Left cardiac atrium (tissue), 4 donors: ENCODE measurements at regions not wholly inside any gene's neighbourhood (a gene's known extent, or its start where the extent isn't known, plus 50 kb on each side); places are given as distances from the start of the nearest gene placed in this dataset.

Experiments
- ATAC-seq, 2 donors: fragments of 200-7000 bp; cut with Tn5 transposase; one replicate each; pipeline ENCODE4 v1.9.1; 2020; ENCODE audit warnings: mild to moderate bottlenecking in 2 of 2, moderate library complexity in 2 of 2
- DNase-seq: peaks from one replicate; pipeline ENCODE4 v3.0.0-alpha.2; 2020
- intact Hi-C, 2 donors: fragments of 100-400 bp; cut with DNase I; formaldehyde crosslinking; loops; one replicate each; pipeline versions ENCODE4 v1.14.1 to v1.15.1; 2022 to 2023
- donor health status: DM: no; HTN: yes; CAD: no.
- donor health status: DM: no; HTN: yes; CAD: no; lungs with severe emphysema.
- donor health status: DM: yes; HTN: yes; CAD: no.
- donor health status: Dilated cardiomyopathy.

DNA sequence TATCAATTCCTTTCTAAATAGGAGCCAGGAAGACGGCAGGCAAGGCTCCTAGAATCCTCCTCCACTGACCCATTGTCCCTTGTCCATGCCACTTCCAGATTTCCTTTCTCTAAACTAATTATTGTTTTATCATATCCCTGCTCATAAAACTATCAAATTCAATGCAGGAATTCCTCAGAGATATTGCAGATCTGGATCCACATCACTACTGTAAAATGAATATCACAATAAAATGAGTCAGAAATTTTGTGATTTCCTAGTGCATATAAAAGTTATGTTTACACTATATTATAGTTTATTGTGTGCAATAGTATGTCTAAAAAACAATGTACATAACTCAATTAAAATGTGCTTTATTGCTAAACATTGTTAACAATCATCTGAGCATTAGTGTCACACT, 498.7 kb upstream of the NEGR1 start:
- ATAC-seq (no peak), DNase-seq (no peak)
- intact Hi-C loops: no loop called here

DNA sequence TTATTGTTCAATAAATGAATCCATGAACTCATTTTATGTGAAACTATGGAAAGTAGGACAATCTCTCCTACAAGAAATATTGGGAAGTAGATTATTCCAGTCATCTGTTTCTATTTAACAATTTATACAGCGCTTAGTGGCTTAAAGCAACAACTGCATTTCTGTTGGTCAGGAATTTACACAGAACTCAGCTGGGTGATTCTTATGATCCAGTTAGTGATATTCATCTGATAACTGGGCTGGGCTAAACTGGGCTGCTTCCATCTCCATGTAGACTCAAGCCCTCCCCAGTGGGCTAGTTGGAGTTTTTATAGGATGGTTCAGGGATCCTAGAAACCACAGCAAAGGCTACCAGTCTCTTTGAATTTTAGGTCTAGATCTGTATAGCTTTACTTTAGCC, 497.9 kb upstream of the NEGR1 start:
- DNase-seq (no peak), ATAC-seq (no peak)
- intact Hi-C loops: no loop called here

DNA sequence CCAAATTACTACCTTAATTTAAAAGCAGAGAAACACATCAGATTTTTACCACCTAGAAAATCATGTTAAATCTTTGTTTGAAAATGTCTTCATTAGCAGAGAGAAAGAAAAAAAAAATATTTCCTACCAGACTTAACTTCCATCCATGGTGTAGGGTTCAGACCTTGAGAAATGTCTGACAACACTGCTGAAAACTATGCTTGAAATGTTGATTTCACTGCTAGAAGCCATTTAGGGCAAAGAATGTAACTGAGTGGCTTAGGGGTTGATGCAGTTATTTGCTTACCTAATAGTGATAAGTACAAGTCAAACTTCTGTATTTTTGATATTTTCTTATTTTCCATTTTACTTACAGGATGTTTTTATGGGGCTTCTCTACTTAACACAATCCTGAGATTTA, 495.6 kb upstream of the NEGR1 start:
- DNase-seq (no peak), ATAC-seq (no peak)
- intact Hi-C loops: no loop called here

DNA sequence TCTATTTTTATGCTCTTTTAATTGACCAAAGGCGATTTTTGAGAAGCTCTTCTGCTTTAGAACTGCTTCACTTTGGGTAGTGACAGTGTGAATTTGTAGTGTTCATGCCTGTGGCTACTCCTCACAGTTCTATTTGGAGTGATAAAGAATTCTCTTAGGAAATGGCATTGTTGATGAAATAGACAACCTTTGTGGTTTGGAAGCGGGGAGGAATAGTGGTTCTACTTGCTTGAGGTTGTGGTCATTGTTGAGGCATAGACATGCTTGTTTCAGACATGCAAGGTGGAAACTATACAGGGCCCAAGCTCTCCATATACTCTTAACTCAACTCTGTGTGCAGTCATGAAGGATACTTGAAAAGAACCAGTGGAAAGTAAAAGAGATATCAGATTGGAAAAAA, 481.1 kb upstream of the NEGR1 start:
- intact Hi-C loops: no loop called here
- DNase-seq: no peak
- ATAC-seq: no peak

DNA sequence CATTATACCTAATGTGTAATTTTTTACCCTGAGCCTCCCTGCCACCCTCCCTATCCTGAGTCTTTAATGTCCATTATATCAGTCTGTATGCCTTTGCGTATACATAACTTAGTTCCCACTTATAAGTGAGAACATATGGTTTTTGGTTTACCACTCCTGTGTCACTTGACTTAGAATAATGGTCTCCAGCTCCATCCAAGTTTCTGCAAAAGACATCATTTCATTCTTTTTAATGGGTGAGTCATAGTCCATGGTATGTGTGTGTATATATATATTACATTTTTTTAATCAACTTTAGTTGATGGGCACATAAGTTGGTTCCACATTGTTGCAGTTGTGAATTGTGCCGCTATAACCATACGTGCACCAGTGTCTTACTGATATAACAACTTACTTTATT, 477.1 kb upstream of the NEGR1 start:
- ATAC-seq (no peak), DNase-seq (no peak)
- intact Hi-C loops: no loop called here

DNA sequence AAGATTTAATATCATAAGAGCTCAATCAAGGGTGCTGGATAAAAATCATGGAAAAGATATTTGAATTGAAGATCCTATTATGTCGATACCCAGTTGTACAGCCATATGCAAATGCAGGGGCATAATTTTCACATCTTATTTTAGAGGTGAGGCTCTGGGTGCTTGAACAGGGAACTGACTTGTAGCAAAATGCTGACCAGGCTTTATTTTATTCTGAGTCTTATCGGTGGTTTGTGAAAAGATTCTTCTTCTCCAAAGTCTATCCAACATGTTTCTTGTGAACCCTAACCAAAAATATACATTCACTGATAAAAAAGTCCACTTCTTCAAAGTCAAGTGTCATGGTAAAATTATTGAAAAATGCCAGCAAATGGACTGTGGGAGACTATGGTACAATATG, 475.5 kb upstream of the NEGR1 start:
- ATAC-seq (no peak), DNase-seq (no peak)
- intact Hi-C loops: no loop called here

DNA sequence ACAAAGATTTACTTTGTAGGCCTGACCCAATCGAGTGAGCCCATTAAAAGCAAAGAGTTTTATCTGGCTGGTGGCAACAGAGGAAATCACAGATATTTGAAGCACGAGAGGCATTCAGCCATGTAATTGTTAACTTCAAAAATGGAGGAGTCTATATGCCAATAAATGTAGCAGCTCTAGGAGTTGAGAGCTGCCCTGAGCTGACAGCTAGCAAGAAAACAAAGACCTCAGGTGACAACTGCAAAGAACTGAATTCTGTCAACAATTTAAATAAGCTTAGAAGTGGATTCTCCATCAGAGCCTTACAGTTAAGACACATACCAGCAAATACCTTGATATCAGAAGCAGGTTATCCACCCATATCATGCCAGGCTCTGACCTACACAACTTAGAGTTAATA, 463.1 kb upstream of the NEGR1 start:
- no peak for ATAC-seq
- DNase-seq: no peak
- intact Hi-C loops: no loop called here

DNA sequence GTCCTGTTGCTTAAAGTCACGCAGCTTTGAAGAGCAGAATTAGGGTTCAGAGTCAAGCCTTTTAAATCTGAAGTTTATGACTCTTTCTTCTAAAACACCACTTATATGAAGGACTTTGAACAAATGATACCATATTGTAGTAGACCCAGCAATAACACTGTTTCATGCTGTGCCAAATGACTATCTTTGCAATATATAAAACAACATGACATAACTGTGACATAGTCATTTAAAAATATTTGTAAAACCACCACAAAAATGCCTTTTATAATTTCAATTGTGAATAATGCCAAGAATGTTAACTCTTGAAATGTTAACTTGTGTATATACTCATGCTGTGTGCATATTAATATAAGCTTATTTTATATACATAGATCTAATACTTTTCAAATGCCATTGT, 452.1 kb upstream of the NEGR1 start:
- ATAC-seq (no peak), DNase-seq (no peak)
- intact Hi-C loops: no loop called here

DNA sequence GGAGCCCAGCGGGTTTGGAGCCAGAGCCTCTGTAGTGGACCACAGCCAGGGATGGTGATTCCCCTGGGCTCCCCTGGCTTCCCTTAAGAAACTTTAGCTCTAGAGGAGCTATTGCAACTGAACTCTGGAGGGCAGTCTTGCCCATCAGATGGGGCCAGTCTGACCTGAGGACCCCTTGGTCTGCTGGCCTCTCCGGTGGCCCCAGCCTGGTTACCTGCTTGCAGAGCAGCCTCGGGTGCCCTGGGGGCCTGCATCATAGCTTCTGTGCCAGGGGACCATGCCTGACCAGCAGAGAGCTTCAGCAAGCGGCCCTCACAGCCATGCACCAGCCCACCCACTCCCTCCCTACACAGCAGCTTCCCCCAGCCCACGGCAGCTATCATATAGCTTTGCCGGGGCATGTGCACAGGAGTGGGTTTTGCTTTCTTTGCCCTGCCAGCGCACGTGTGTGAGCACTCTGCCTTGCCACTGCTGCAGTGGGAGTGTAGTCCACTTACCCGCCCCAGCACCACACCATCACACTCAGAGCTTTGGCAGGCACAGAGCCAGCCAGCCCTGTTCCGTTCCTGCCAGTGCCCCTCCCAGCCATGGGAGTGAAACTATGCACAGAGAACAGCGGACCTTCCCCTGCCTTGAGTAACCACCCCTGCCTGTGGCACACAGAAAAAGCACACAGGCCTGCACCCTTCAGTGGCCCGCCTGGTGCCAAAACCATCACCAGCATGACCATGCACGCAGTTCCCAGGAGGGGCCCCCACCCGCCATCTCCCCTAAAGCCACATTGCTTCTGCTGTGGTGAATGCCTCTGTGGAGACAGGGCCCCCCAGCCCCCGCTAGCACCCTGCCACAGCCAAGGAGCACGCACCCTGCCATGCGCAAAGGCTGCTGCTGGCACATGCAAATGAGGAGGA, 442.9 kb upstream of the NEGR1 start:
- no peak for ATAC-seq
- DNase-seq: peak; percentile 6
- intact Hi-C loops: no loop called here

DNA sequence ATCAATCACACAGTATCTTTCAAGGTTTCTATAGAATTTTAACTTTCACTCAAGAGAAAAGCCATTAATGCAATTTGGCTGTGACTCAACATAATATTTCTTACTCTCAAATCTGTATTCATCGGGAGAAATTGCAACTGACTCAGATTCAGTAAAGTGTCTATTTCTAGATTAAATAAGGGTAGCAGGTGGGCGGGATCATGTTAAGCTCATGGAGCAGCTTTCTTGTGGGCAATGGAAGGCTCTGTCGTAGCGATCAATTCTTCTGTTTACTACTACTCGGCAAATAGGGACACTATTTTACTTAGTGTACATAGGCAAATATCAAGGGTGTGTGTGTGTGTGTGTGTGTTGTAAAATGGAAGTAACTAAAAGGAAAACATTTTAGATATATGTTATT, 423.6 kb upstream of the NEGR1 start:
- no peak for DNase-seq
- ATAC-seq: no peak
- intact Hi-C loops: no loop called here

DNA sequence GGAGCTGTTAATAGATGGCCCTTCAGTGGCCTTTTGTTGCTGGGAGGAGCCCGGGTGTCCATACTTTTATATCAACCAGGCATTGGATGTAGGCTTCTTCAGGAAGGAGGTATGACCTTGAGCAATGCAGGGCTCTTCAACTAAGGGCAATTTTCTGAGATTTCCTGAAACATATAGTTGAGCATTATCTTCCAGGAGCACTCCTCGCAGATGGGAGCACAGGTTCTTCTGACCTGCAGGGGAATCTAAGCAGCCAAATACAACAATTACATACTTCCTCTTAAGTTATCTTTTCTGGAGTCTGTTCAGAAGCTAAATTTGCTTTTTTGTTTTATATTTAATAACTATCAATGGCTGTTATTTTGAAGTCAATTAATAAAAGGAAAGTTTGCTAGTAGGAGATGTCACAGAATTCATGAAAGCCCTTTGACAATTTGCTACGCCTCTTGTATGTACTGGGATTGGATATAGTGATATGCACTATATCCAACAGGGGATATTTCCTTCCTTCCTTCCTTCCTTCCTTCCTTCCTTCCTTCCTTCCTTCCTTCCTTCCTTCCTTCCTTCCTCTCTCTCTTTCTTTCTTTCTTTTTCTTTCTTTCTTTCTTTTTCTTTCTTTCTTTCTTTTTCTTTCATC, 422.6 kb upstream of the NEGR1 start:
- no peak for DNase-seq
- intact Hi-C loops: no loop called here
- no peak for ATAC-seq

DNA sequence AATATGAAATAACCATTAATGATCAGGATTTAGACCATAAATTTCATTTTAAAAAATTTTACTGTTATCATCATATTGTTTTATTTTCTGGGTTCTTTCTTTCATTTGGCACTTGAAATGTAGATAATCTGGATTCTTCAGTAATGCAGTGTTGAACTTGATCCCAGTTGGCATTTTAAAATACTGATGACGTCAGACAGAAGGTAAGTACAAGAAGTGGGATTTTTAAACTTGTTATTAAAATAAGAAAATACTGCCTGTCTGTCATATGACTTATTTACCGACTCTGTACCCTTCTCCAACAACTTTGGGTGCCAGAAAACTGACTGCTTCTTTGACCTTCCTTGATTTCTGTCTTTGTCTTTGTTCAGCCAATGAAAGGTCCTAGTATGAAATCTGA, 415.1 kb upstream of the NEGR1 start:
- intact Hi-C loops: no loop called here
- ATAC-seq: no peak

DNA sequence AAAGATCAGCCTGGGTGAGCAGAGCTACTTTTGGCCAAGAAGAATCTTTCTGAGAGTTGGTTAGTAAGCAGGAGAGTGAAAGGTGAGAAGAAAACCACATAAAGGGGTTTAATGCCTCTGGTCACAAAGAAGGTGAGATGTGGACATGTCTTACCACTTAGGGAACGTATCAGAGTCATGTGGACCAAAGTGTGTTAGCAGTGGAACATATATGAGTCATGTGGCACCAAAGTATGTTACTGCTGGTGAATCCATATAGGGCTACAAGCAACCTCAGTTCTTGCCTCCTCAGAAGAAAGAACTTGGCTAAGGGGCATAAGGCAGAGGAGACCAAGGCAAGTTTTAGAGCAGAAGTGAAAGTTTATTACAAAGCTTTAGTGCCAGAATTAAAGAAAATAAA, 411.6 kb upstream of the NEGR1 start:
- intact Hi-C loops: no loop called here
- ATAC-seq (no peak), DNase-seq (no peak)

More for the DNA sequence above, 415.1 kb upstream of the NEGR1 start:
- DNase-seq: no peak

DNA sequence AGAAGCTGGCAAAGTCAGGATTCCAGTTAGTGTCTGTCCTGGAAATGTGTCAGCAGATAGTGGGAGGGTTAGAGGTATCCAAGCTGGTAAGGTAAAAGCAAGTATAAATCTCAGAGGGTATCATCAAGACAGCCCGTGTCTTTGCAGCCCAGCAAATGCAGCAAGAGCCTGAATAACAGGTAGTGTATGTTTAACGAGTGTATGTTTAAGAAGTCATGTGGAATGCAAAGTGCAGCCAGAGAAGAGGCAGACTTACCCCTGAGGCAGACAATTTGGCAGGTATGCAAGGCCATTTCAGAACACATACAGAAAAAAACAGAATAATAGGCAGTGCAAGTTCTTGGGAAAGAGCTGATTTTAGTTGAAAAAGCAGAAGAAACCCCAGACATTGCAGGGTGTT, 411.0 kb upstream of the NEGR1 start:
- intact Hi-C loops: no loop called here
- no peak for ATAC-seq
- no peak for DNase-seq

DNA sequence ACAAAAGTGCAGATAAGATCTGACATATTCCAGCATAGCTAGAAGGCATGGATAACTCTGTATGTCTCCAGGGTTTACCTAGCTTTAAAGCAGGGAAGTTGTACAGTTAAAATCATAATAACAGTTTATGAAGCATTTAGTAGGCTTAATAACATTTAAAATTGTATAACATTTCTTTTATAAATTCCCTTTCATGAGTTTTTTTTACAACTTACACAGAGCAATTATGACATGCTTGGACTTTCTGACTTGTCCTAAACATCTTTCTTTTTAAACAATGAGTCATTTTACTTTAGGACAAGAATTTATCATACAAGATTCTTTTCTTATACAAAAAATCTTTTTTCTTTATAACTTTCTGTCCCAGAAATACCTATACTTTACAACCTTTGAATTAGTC, 408.5 kb upstream of the NEGR1 start:
- no peak for ATAC-seq
- no peak for DNase-seq
- intact Hi-C loops: no loop called here

DNA sequence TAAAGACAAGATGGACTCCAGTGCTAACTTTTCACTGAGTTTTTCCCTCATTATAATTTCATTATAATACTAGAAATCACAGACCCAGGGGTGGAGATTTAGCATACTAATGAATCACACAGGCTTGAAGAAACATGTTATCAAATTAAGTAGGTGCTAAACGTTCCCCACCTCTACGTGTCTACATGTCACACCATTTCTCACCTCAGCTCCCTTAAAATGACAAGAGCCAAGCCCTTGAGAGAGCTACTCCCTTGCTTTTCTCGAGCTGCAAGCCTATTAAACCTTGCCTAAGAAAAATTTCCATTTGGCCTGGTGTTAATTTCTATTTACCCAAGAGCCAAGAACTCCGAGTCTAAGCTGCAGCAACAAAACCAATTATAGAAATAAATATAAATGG, 396.3 kb upstream of the NEGR1 start:
- no peak for DNase-seq
- intact Hi-C loops: no loop called here
- no peak for ATAC-seq

DNA sequence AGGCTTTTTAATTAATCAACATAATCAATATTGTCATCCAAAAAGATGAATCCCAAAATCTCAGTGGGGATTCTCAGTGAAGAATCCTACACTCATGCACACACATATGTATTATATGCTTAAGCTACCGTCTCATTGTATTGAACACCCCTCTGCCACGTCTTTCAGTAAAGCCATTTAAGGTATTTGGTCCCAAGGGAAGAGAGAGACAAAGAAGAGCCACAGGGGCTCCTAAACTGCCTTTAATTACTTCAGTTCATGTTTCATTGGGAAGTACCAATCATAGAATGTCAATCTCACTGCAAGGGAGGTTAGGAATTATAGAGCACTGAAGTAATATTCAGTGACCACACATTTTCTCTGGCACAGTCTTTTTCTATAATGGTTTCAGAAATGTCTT, 388.6 kb upstream of the NEGR1 start:
- no peak for ATAC-seq
- intact Hi-C loops: no loop called here
- no peak for DNase-seq

DNA sequence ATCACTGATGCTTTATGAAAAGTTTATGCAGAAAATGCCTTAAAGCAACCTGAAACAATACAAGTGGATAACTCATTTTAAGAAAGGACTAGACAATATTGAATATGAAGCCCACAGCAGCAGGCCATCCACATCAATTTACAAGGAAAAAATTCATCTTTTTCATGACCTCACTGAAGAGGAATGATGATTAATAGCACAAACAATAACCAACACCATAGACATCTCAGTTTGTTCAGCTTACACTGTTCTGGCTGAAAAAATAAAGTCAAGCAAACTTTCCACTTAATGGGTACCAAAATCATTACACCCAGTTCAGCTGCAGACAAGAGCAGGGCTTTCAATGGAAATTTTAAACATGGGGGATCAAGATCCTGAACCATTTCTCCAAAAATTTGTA, 380.6 kb upstream of the NEGR1 start:
- intact Hi-C loops: no loop called here
- DNase-seq (no peak), ATAC-seq (no peak)

DNA sequence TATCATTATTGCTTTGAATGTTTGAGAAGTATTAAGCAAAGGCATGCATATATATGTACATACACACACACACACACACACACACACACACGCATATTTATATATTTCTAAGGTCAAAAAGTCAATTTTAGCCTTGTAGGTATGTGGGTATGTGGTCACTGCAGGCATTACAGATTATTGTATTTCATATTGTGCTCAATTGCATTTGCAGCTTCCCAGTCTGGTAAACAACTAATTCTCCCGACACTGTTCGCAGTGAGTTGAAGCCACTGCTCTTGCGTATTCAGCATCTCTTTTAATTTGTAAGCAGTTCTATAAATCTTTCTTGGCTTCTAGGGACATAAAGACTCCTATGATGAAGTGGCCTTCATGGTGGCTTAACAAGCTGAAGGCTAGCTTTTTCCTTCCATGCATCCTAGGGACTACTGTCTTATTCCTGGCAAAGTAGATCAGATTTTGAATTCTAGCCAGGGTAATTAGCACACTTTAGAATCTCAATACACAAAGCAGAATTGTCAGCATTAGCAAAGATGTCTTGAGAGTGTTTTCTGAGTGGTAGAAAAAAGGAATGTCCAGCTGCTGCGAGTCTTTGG, 368.6 kb upstream of the NEGR1 start:
- ATAC-seq (no peak), DNase-seq (no peak)
- intact Hi-C loops: no loop called here

DNA sequence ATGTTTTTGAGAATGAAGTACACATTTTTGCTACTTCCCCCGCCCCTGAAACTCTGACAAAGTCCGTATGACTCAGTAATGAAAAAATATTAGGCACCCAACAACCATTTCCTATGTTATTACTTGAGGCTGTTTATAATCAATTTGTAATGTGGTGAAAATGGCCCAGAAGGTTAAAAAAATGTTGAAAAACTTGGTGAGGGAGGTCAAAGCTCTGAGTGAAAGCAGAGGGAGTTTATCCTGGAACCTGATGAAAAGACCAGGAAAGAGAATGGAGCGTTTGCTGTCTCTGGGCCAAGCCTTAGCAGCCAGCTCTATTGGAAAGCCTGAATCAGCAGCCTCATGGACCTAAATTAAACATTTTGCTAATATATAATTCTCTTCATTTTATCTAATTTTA, 367.7 kb upstream of the NEGR1 start:
- intact Hi-C loops: no loop called here
- ATAC-seq (no peak), DNase-seq (no peak)
